GM12878 (cell line): ENCODE measurements at regions not wholly inside any gene's neighbourhood (a gene's known extent, or its start where the extent isn't known, plus 50 kb on each side); places are given as distances from the start of the nearest gene placed in this dataset.

Source experiments
- ATAC-seq: fragments of 200-7000 bp; cut with Tn5 transposase; 3 replicates; pipeline ENCODE4 v1.9.1; 2020; ENCODE audit warnings: mild to moderate bottlenecking, moderate library complexity
- BruUV-seq: library from RNA; stranded (reverse); fragments of 400-500 nt; replicated peaks from 2 replicates; lab custom pipeline; 2021; lab: Mats Ljungman, UMichigan
- CTCF ChIA-PET: fragments of 300-600 bp; sonication (Branson Sonifier 250); formaldehyde crosslinking; extraction: SDS; loops from one replicate; lab custom pipeline; 2021; ENCODE audit warnings: inconsistent platforms; lab: Yijun Ruan, JAX
- POLR2A ChIA-PET: fragments of 350-600 bp; formaldehyde crosslinking; extraction: SDS; loops from one replicate; lab custom pipeline; 2021; ENCODE audit warnings: inconsistent platforms; lab: Charles Lee
- RAD21 ChIA-PET: fragments of 300-600 bp; sonication (Branson Sonifier 250); formaldehyde crosslinking; loops from one replicate; lab custom pipeline; 2023; ENCODE audit warnings: antibody characterized with exemption; ENCODE audit not compliant: unreplicated experiment; lab: Charles Lee
- SMC1A ChIA-PET: fragments of 300-600 bp; sonication (Branson Sonifier 250); formaldehyde crosslinking; loops from one replicate; lab custom pipeline; 2023; ENCODE audit not compliant: unreplicated experiment, uncharacterized antibody; lab: Charles Lee
- DNase-seq: peaks from one replicate; pipeline ENCODE4 v3.0.0-alpha.2; 2011; ENCODE audit warnings: low read depth, low spot score
- FAIRE-seq: peaks from 3 replicates; lab custom pipeline; 2011; peaks lifted over from hg19 to GRCh38; lab: Jason Lieb, UNC
- H2AFZ ChIP-seq: 2 replicates; pipeline ENCODE4 v1.6.0; 2011; ENCODE audit warnings: low read depth, low read length, control low read depth; ENCODE audit not compliant: control insufficient read depth
- H3K27ac ChIP-seq: 2 replicates; pipeline ENCODE4 v1.5.1; 2011; ENCODE audit warnings: control low read depth; ENCODE audit not compliant: control insufficient read depth, insufficient read depth
- H3K27me3 ChIP-seq, 2 experiments: replicated peaks in 1 of 2; 2 replicates each; pipeline versions ENCODE4 v1.6.0 to v1.6.1; 2011; ENCODE audit warnings: low read length in 1 of 2; ENCODE audit not compliant: control insufficient read depth in 2 of 2, insufficient read depth in 2 of 2
- H3K36me3 ChIP-seq, 2 experiments: 2 replicates each; pipeline ENCODE4 v1.5.1; 2011; ENCODE audit warnings: low read length in 1 of 2; ENCODE audit not compliant: control insufficient read depth in 2 of 2, insufficient read depth in 2 of 2
- H3K4me1 ChIP-seq: 2 replicates; pipeline ENCODE4 v1.6.1; 2011; ENCODE audit warnings: mild to moderate bottlenecking, low read length, moderate library complexity, mixed read lengths; ENCODE audit not compliant: control insufficient read depth, insufficient read depth
- H3K4me2 ChIP-seq: 2 replicates; pipeline ENCODE4 v1.6.0; 2011; ENCODE audit warnings: control low read depth; ENCODE audit not compliant: control insufficient read depth, insufficient read depth
- H3K4me3 ChIP-seq: fragments of 200-600 bp; sonication (generic); 2 replicates; pipeline ENCODE4 v1.5.1; 2016
- H3K79me2 ChIP-seq: 2 replicates; pipeline ENCODE4 v1.6.0; 2011; ENCODE audit warnings: low read length; ENCODE audit not compliant: control insufficient read depth, insufficient read depth
- H3K9ac ChIP-seq: 2 replicates; pipeline ENCODE4 v1.8.0; 2011; ENCODE audit warnings: low read length, control low read depth, mixed read lengths; ENCODE audit not compliant: control insufficient read depth, insufficient read depth
- H3K9me3 ChIP-seq: replicated peaks from 3 replicates; pipeline ENCODE4 v1.5.1; 2011; ENCODE audit warnings: mild to moderate bottlenecking, low read length; ENCODE audit not compliant: control insufficient read depth, insufficient read depth
- H4K20me1 ChIP-seq: 2 replicates; pipeline ENCODE4 v1.6.0; 2011; ENCODE audit not compliant: control insufficient read depth, insufficient read depth
- BCL11A ChIP-seq: IDR thresholded peaks from 2 replicates; pipeline ENCODE4 v1.6.1; 2011; ENCODE audit warnings: low read depth, low read length
- BRCA1 ChIP-seq: IDR thresholded peaks from 2 replicates; pipeline ENCODE4 v1.6.1; 2011; ENCODE audit warnings: low read depth, low read length, improper control_type of control experiment
- DPF2 ChIP-seq: fragments of 450-650 bp; IDR thresholded peaks from 2 replicates; pipeline ENCODE4 v1.6.1; 2017; ENCODE audit warnings: mild to moderate bottlenecking
- EED ChIP-seq: sonication (generic); IDR thresholded peaks from 2 replicates; pipeline ENCODE4 v1.6.1; 2016; ENCODE audit warnings: antibody characterized with exemption, low read depth
- MAX ChIP-seq: IDR thresholded peaks from 2 replicates; pipeline ENCODE4 v1.6.1; 2012; ENCODE audit warnings: low read depth, low read length, improper control_type of control experiment
- NR2F1 ChIP-seq: fragments of 450-650 bp; conservative IDR thresholded peaks from 2 replicates; pipeline ENCODE4 v1.6.1; 2017; ENCODE audit warnings: mild to moderate bottlenecking
- NRF1 ChIP-seq: conservative IDR thresholded peaks from 2 replicates; pipeline ENCODE4 v1.6.1; 2011; ENCODE audit warnings: mild to moderate bottlenecking, low read depth, low read length, improper control_type of control experiment
- PML ChIP-seq: IDR thresholded peaks from 2 replicates; pipeline ENCODE4 v1.6.1; 2012; ENCODE audit warnings: low read length, inconsistent platforms
- RFX5 ChIP-seq: IDR thresholded peaks from 2 replicates; pipeline ENCODE4 v1.6.1; 2011; ENCODE audit warnings: low read depth, low read length, improper control_type of control experiment
- SKIL ChIP-seq: fragments of 450-650 bp; IDR thresholded peaks from 2 replicates; pipeline ENCODE4 v1.6.1; 2017; ENCODE audit warnings: mild to moderate bottlenecking, low read depth, inconsistent platforms; ENCODE audit not compliant: poor library complexity, severe bottlenecking
- SMARCA5 ChIP-seq: fragments of 450-650 bp; IDR thresholded peaks from 2 replicates; pipeline ENCODE4 v1.6.1; 2017; ENCODE audit warnings: mild to moderate bottlenecking
- SREBF1 ChIP-seq: IDR thresholded peaks from 2 replicates; pipeline ENCODE4 v1.6.1; 2012; ENCODE audit warnings: mild to moderate bottlenecking, low read length
- SUZ12 ChIP-seq: fragments of 200-600 bp; sonication (generic); IDR thresholded peaks from one replicate; pipeline ENCODE4 v1.6.1; 2018; ENCODE audit warnings: antibody characterized with exemption, mild to moderate bottlenecking; ENCODE audit not compliant: unreplicated experiment
- YY1 ChIP-seq: IDR thresholded peaks from 2 replicates; pipeline ENCODE4 v1.6.1; 2011; ENCODE audit warnings: low read depth, mild to moderate bottlenecking, low read length
- ZNF622 ChIP-seq: fragments of 450-650 bp; IDR thresholded peaks from 2 replicates; pipeline ENCODE4 v1.6.1; 2017; ENCODE audit warnings: mild to moderate bottlenecking, inconsistent platforms
- WGBS: methylation state at CpG from one replicate; pipeline ENCODE4 v1.1.6; 2016; ENCODE audit warnings: low lambda C conversion rate; ENCODE audit not compliant: insufficient replicate concordance, insufficient coverage; ENCODE audit errors: missing lambda C conversion rate; 5-methylcytosine and 5-hydroxymethylcytosine counted together
- in situ Hi-C: fragments of 300-500 bp; cut with MboI; formaldehyde crosslinking; loops from 9 replicates; pipeline ENCODE4 v1.14.3; 2018; ENCODE audit warnings: mixed read lengths
- intact Hi-C: fragments of 100-400 bp; cut with micrococcal nuclease; formaldehyde crosslinking; loops from one replicate; pipeline ENCODE4 v1.14.2; 2022; ENCODE audit not compliant: unreplicated experiment
- TF ChIP-seq, protein P1 (sequence below): fragments of 450-650 bp; formaldehyde crosslinking; IDR thresholded peaks from 2 replicates; pipeline ENCODE4 v1.5.0; 2022; ENCODE audit warnings: mild to moderate bottlenecking, missing genetic modification characterization
- TF ChIP-seq, protein P2 (sequence below): IDR thresholded peaks from 2 replicates; pipeline ENCODE4 v1.6.1; 2012; ENCODE audit warnings: mild to moderate bottlenecking, low read depth, low read length

DNA sequence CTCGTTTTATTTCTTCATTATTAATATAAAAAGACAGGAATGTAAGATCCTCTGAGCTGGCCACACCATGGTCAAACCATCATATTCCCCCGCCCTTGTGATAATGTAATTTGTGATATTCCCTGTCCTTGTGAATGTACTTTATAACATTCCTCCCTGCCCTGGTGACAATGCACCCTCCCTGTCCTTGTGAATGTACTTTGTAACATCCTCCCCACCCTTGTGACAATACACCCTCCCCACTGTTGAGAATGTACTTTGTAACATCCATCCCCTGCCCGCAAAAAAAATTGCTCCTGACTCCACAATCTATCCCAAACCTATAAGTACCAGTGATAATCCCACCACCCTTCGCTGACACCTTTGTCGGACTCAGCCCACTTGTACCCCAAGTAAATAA is 211.0 kb downstream of the MBD2 start (continued):
- TF ChIP-seq PML (no peak), NR2F1 (no peak), SKIL (no peak), SMARCA5 (no peak), SREBF1 (no peak)
- TF ChIP-seq, all 136 proteins: peak for 0

DNA sequence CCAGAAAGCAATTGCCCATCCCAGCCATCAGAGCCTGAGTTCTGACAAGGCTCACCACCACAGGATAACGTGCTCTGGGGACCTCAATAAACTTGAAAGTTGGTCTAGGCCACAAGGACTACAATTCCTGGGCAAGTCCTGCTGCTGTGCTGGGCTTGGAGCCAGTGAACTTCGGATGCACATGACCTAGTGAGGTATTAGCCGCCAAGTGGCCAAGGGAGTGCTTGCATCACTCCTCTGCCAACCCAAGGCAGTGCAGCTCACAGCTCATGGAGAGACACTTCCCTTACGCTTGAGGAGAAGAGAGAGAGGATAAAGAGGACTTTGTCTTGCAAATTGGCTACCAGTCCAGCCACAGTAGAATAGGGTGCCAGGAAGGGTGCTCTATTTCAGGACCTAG is 219.6 kb downstream of the MBD2 start:
- no peaks in the 10 kb centered on the region for H3K79me2 ChIP-seq
- H3K36me3 ChIP-seq, result no peaks in the 10 kb centered on the region
- H3K4me1 ChIP-seq, result no peaks in the 10 kb centered on the region
- no peak overlapping the region for H2AFZ ChIP-seq
- no peak overlapping the region for H3K4me2 ChIP-seq
- CTCF ChIA-PET, result interaction anchor here (0.9 kb wide), 1 partner anchor 115 kb away, joined by 3 read pairs; no protein-coding TSS in a partner anchor
- no peaks in the 10 kb centered on the region for H4K20me1 ChIP-seq
- no peak overlapping the region for H3K27ac ChIP-seq
- no peak overlapping the region for H3K9ac ChIP-seq
- SMC1A ChIA-PET, result no interaction called here
- no TSS peak for BruUV-seq
- no peak overlapping the region for H3K4me3 ChIP-seq
- FAIRE-seq (no peak), DNase-seq (no peak), ATAC-seq (peak; percentile 58)
- H3K9me3 ChIP-seq, result no peaks in the 10 kb centered on the region
- in situ Hi-C loops (no loop called here), intact Hi-C loops (no loop called here)
- 3% methylated on average over 4 of the region's 4 CpGs for WGBS
- H3K27me3 ChIP-seq, result no peaks in the 10 kb centered on the region
- RAD21 ChIA-PET, result no interaction called here
- POLR2A ChIA-PET, result no interaction called here
- no peak for TF ChIP-seq ZNF622
- no peak for TF ChIP-seq DPF2
- TF ChIP-seq MAX, result no peak
- TF ChIP-seq, protein P1, sequence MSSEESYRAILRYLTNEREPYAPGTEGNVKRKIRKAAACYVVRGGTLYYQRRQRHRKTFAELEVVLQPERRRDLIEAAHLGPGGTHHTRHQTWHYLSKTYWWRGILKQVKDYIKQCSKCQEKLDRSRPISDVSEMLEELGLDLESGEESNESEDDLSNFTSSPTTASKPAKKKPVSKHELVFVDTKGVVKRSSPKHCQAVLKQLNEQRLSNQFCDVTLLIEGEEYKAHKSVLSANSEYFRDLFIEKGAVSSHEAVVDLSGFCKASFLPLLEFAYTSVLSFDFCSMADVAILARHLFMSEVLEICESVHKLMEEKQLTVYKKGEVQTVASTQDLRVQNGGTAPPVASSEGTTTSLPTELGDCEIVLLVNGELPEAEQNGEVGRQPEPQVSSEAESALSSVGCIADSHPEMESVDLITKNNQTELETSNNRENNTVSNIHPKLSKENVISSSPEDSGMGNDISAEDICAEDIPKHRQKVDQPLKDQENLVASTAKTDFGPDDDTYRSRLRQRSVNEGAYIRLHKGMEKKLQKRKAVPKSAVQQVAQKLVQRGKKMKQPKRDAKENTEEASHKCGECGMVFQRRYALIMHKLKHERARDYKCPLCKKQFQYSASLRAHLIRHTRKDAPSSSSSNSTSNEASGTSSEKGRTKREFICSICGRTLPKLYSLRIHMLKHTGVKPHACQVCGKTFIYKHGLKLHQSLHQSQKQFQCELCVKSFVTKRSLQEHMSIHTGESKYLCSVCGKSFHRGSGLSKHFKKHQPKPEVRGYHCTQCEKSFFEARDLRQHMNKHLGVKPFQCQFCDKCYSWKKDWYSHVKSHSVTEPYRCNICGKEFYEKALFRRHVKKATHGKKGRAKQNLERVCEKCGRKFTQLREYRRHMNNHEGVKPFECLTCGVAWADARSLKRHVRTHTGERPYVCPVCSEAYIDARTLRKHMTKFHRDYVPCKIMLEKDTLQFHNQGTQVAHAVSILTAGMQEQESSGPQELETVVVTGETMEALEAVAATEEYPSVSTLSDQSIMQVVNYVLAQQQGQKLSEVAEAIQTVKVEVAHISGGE (CRISPR knock-in tag), result no peak
- TF ChIP-seq NRF1, result no peak
- no peak for TF ChIP-seq RFX5
- TF ChIP-seq YY1, result no peak
- TF ChIP-seq BCL11A, result no peak
- no peak for TF ChIP-seq BRCA1
- TF ChIP-seq EED, result no peak
- no peak for TF ChIP-seq SUZ12
- TF ChIP-seq, protein P2, sequence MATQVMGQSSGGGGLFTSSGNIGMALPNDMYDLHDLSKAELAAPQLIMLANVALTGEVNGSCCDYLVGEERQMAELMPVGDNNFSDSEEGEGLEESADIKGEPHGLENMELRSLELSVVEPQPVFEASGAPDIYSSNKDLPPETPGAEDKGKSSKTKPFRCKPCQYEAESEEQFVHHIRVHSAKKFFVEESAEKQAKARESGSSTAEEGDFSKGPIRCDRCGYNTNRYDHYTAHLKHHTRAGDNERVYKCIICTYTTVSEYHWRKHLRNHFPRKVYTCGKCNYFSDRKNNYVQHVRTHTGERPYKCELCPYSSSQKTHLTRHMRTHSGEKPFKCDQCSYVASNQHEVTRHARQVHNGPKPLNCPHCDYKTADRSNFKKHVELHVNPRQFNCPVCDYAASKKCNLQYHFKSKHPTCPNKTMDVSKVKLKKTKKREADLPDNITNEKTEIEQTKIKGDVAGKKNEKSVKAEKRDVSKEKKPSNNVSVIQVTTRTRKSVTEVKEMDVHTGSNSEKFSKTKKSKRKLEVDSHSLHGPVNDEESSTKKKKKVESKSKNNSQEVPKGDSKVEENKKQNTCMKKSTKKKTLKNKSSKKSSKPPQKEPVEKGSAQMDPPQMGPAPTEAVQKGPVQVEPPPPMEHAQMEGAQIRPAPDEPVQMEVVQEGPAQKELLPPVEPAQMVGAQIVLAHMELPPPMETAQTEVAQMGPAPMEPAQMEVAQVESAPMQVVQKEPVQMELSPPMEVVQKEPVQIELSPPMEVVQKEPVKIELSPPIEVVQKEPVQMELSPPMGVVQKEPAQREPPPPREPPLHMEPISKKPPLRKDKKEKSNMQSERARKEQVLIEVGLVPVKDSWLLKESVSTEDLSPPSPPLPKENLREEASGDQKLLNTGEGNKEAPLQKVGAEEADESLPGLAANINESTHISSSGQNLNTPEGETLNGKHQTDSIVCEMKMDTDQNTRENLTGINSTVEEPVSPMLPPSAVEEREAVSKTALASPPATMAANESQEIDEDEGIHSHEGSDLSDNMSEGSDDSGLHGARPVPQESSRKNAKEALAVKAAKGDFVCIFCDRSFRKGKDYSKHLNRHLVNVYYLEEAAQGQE, result no peak
